Esophagus muscularis mucosa (tissue), 4 donors: ENCODE measurements at regions not wholly inside any gene's neighbourhood (a gene's known extent, or its start where the extent isn't known, plus 50 kb on each side); places are given as distances from the start of the nearest gene placed in this dataset.
A peak's percentile ranks its signal among the peaks of the same experiment; 100 is the strongest.
"Not testable (repeated sequence)": the region's sequence is repeated elsewhere in the genome, so short reads cannot be mapped to it uniquely, and the experiment has no call there.

ENCODE experiments used
- DNase-seq: peaks from one replicate; pipeline ENCODE4 v3.0.0-alpha.2; 2017; ENCODE audit errors: extremely low spot score
- H3K27ac ChIP-seq, 4 donors: fragments of 200-600 bp; sonication (generic); replicated peaks in 1 of 4; 1 replicate in 3 of 4; 2 replicates in 1 of 4; pipeline ENCODE4 v1.5.1; 2016 to 2019; ENCODE audit warnings: mild to moderate bottlenecking in 1 of 4
- H3K27me3 ChIP-seq, 4 donors: fragments of 200-600 bp; sonication (generic); one replicate each; pipeline versions ENCODE4 v1.5.1 to v1.6.0; 2016 to 2019
- H3K36me3 ChIP-seq, 4 donors: fragments of 200-600 bp; sonication (generic); one replicate each; pipeline ENCODE4 v1.5.1; 2016 to 2019
- H3K4me1 ChIP-seq, 4 donors: fragments of 200-600 bp; sonication (generic); one replicate each; pipeline ENCODE4 v1.5.1; 2016 to 2019
- H3K4me3 ChIP-seq, 4 donors: fragments of 200-600 bp; sonication (generic); 1 replicate in 2 of 4; 2 replicates in 2 of 4; pipeline ENCODE4 v1.5.1; 2016 to 2019; ENCODE audit warnings: mild to moderate bottlenecking in 4 of 4, moderate library complexity in 1 of 4
- H3K9me3 ChIP-seq, 4 donors: fragments of 200-600 bp; sonication (generic); 1 replicate in 3 of 4; 2 replicates in 1 of 4; pipeline ENCODE4 v1.5.1; 2016 to 2019
- CTCF ChIP-seq, 3 experiments: fragments of 200-600 bp in 2 of 3; fragments of 450-650 bp in 1 of 3; sonication (generic) in 2 of 3; IDR thresholded peaks; one replicate each; pipeline ENCODE4 v1.5.1; 2017 to 2019; ENCODE audit warnings: antibody characterized with exemption in 3 of 3, mild to moderate bottlenecking in 2 of 3, moderate library complexity in 1 of 3
- WGBS: methylation state at CpG from one replicate; pipeline ENCODE4 v1.1.5; 2018; 5-methylcytosine and 5-hydroxymethylcytosine counted together
- intact Hi-C: fragments of 100-400 bp; cut with DNase I; formaldehyde crosslinking; loops from one replicate; pipeline ENCODE4 v1.15.1; 2023

DNA sequence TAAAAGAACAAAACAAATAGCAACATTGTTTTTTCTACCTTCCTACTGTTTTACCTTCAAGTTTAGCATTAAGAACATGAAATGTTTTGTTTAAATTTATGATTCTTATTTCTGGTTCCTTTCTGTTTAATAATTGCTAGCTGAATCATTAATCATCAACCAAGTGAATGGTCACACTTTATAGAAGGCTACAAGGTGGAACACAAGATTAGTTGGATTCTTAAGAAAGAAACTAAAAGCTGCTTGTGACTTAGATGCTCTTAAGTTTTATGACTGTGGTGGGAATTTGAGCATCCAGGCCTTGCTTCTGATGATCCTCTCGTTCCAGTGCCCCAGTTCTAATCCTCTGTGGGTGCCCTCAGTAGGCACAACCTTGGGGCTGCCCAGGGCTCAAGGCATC is 947.5 kb upstream of the DEFB115 start:
- H3K4me1 ChIP-seq, intact Hi-C loops, H3K36me3 ChIP-seq, H3K27ac ChIP-seq, DNase-seq, H3K27me3 ChIP-seq, H3K9me3 ChIP-seq, H3K4me3 ChIP-seq: not testable (repeated sequence)
- 40% methylated on average over 1 of the region's 1 CpG for WGBS

GRCh38 chr20:30310385-30310784 is 947.1 kb upstream of the DEFB115 start:
- WGBS: 85% methylated on average over 2 of the region's 2 CpGs
- intact Hi-C loops, H3K27me3 ChIP-seq, H3K36me3 ChIP-seq, DNase-seq, H3K9me3 ChIP-seq, H3K4me1 ChIP-seq, H3K4me3 ChIP-seq, H3K27ac ChIP-seq: not testable (repeated sequence)

- H3K9me3 ChIP-seq, DNase-seq, H3K27ac ChIP-seq, H3K36me3 ChIP-seq, intact Hi-C loops, H3K4me3 ChIP-seq: not testable (repeated sequence)
- Histone ChIP-seq H3K4me1 (peaks cover 0 to 11% (median 10%) of the 10 kb centered on the region in 4 donors), H3K27me3 (peaks cover 0 to 14% (median 2%) of the 10 kb centered on the region in 4 donors)
- whole genome bisulfite sequencing: 75% methylated on average over 4 of the region's 4 CpGs
These were observed 945.2 kb upstream of the DEFB115 start for GRCh38 chr20:30312220-30312619.

DNA sequence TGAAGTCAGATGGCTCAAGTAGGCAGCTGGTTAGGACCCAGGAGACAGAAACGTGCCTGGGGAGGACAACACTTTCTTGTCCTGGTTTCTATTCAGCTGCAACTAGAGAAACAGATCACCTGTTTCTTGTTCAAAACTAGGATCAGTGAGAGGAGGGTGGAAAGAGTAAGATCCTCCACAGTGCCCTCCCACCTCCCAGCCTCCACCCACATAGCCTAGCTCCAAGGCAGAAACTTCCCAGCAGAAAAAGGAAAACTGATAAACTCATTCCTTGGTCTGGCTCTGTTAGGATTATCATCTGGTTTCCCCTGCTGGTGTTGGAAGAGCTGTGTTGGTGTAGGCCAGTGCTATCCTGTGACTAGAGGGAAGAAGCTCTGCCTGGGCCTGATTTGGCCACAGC is 943.8 kb upstream of the DEFB115 start:
- H3K9me3 ChIP-seq, intact Hi-C loops, H3K4me3 ChIP-seq, H3K27ac ChIP-seq, DNase-seq, H3K36me3 ChIP-seq: not testable (repeated sequence)
- peaks cover 0 to 11% (median 10%) of the 10 kb centered on the region in 4 donors for H3K4me1 ChIP-seq
- H3K27me3 ChIP-seq: peaks cover 0 to 23% (median 2%) of the 10 kb centered on the region in 4 donors
- WGBS: 71% methylated on average over 1 of the region's 1 CpG

GRCh38 chr20:30316063-30316462 is 941.4 kb upstream of the DEFB115 start:
- DNase-seq, intact Hi-C loops, H3K36me3 ChIP-seq, H3K27ac ChIP-seq, H3K9me3 ChIP-seq: not testable (repeated sequence)
- 20% methylated on average over 23 of the region's 23 CpGs for WGBS
- Histone ChIP-seq H3K27me3 (peaks cover 0 to 23% (median 2%) of the 10 kb centered on the region in 4 donors), H3K4me3 (peak overlapping the region in 2 of 4 donors; percentile 12 to 28), H3K4me1 (peaks cover 0 to 11% (median 10%) of the 10 kb centered on the region in 4 donors)

DNA sequence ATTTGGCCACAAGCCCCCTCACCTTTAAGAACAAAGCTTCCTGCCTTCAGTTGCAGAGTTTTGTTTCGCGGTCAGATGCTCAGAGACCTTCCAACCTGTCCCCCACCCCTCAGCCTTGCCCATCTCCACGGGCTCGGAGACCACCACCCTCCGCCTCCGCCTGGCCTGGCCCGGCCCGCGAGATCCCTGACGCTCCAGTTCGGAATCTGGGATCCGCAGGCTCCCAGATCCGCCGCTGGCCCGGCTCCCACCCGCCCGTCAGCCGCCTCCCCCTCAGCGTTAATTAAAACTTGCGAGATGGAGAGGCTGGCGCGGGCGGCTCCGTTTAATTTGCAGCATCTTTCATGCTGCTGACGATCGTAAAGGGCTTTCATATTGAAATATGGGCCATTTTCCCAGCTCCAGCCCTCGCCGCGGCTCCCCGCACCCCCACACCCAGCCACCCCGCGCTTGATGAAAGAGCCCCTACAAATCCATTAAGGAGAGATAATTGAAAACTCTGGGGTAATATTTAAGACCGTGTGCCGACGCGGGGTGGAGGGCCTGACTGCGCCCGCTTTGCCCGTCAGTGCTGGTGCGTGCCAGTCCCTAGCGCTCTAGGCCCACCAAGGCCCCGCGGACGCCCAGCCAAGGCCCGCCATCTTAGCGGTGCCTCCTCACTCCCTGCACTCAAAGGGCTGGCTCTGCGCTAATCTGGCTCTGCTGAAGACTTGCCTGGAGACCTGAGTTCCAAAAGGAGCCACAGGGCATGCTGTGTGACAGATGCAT is 940.7 kb upstream of the DEFB115 start:
- H3K9me3 ChIP-seq, intact Hi-C loops, H3K36me3 ChIP-seq, DNase-seq, H3K27ac ChIP-seq: not testable (repeated sequence)
- H3K4me3 ChIP-seq: peak overlapping the region in 2 of 4 donors; percentile 12 to 28
- H3K4me1 ChIP-seq: peaks cover 0 to 11% (median 10%) of the 10 kb centered on the region in 4 donors
- peaks cover 0 to 23% (median 2%) of the 10 kb centered on the region in 4 donors for H3K27me3 ChIP-seq
- WGBS: 27% methylated on average over 44 of the region's 47 CpGs

GRCh38 chr20:30333744-30334143 is 923.7 kb upstream of the DEFB115 start:
- Histone ChIP-seq H3K27ac (peak overlapping the region in 1 of 4 donors; percentile 3), H3K4me1 (peaks cover 0 to 10% (median 0%) of the 10 kb centered on the region in 4 donors)
- H3K9me3 ChIP-seq, intact Hi-C loops, H3K36me3 ChIP-seq, H3K27me3 ChIP-seq, H3K4me3 ChIP-seq: not testable (repeated sequence)
- WGBS: 54% methylated on average over 5 of the region's 5 CpGs
- DNase-seq: peak; percentile 29

DNA sequence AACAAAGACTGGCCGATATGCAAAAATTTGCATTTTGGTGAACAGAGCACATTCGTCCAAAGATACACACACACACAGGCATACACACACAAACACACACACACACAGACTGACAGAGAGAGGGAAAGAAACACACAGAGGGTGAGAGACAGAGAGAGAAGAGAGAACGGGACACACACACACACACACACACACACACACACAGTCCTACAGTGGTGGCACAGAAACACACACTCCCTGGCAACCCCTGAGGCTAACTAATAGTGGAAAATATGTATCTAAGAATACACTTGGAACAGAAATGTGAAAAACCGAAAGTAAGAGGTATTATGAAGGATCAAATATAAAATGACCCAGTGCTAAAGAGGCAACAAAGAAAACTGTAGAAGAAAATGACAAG is 919.9 kb upstream of the DEFB115 start:
- H3K27ac ChIP-seq, intact Hi-C loops, DNase-seq: not testable (repeated sequence)

DNA sequence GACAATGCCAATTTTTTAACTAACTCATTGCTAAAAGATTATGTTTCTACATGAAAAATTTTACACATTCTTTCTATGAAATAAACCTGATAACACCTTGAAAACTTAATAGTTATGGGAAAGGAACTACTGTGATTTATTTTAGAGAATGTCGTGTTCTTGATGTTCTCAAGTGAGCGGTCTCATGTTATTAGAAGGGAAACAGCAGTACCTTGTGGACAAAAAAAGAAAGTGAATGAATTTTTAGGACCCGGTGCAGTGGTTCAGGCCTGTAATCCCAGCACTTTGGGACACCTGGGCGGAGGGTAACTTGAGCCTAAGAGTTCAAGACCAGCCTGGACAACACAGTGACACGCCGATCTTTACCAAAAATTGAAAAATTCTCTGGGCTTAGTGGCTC is 908.5 kb upstream of the DEFB115 start:
- intact Hi-C loops, DNase-seq, H3K36me3 ChIP-seq, H3K9me3 ChIP-seq, H3K4me3 ChIP-seq, H3K27me3 ChIP-seq, H3K4me1 ChIP-seq, H3K27ac ChIP-seq: not testable (repeated sequence)
- 62% methylated on average over 6 of the region's 6 CpGs for WGBS
- TF ChIP-seq CTCF (IDR thresholded peaks at IDR 0.05): peak in 1 of 3 experiments; percentile 26

More for the DNA sequence above, 919.9 kb upstream of the DEFB115 start:
- not testable (repeated sequence) for H3K36me3 ChIP-seq, H3K27me3 ChIP-seq, H3K9me3 ChIP-seq, H3K4me3 ChIP-seq
- WGBS: 45% methylated on average over 4 of the region's 4 CpGs
- peaks cover 0 to 10% (median 0%) of the 10 kb centered on the region in 4 donors for H3K4me1 ChIP-seq
